GM21576 (cell line): ENCODE measurements at regions not wholly inside any gene's neighbourhood (a gene's known extent, or its start where the extent isn't known, plus 50 kb on each side); places are given as distances from the start of the nearest gene placed in this dataset.
A peak's percentile ranks its signal among the peaks of the same experiment; 100 is the strongest.

Experiments
- ATAC-seq: cut with Tn5 transposase; IDR thresholded peaks from one replicate; pipeline ENCODE4 v1.9.1; 2021; ENCODE audit warnings: mild to moderate bottlenecking, moderate library complexity; ENCODE audit not compliant: unreplicated experiment

GRCh38 chr16:73614131-73614530 lies 566.2 kb upstream of the ZFHX3 start:
- ATAC-seq = no peak

DNA sequence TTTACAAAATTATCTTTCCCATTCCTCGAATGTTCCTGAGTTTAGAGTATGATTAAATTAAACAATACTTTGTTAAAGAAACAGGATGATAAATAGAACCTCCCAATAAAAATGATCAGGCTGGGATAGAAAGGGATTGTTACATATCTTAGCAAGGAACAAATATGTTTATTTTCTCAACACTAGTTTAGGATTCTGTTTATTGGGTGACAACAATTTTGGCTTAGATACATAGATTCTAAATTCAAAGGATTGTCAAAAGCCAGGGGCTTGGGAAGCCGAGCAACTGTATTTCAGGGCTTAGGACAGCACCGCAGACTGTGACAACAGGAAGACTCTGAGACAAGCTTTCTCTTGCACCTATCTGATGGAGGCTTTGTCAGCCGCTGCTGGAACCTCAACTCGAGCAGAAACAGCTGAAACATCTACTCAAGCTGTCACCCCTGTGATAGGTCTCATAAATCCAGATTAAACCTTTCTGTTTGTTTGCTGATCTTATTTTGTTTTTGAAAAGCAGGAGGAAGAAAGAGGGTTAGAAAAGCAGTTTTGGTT lies 562.8 kb upstream of the ZFHX3 start:
- ATAC-seq = no peak

DNA sequence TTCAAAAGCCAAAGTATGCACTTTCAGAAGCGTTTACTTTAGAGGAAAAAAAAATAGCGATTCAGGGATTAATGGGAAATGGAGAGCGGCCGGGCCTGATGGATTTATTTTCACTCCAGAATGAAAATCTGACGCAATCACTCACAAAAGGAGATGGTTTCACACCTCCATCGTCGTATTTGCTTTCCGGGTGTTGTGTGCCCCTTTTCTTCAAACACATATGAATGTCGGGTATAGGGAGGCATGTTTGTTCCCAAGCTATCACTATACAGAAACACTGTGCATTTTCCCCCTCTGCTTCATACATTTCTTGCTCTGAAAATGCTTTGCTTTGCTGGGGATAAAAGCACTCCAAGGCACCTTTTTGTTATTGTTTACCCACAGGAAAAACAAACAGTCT lies 562.2 kb upstream of the ZFHX3 start:
- ATAC-seq = no peak

DNA sequence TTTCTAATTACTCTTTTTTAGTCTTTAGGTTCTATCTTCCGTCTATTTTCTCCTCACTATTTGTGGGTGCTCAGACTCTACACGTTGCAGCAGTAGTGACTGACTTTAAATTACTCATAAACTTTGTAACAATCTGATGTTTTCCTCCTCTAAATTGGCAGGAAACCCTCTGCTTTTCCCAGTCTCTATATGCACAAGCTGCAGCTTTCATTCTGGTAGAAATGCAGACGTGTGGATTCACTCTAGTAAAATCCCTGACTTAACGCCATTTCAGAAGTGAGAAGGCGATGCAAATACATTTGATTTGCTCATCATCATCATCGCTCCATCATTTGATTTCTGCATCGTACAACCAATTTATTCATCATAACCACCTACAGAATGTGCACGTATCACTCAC lies 561.0 kb upstream of the ZFHX3 start:
- no peak for ATAC-seq

- no peak for ATAC-seq
Observed at GRCh38 chr16:73605309-73605708, 557.4 kb upstream of the ZFHX3 start.

DNA sequence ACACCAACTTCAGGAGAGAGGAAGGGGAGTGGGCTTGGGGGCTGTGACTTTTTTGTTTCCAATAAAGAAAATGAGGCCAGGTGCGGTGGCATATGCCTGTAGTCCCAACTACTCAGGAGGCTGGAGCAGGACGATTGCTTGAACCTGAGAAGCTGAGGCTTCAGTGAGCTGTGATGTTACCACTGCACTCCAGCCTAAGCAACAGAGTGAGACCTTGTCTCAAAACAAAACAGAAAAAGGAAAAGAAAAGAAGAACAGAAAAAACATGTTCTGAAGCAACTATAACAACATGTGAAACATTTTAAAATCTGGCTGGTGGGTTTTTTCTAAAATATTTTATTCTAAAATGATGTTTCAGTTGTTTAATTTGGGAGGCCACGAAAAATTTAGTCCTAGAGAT lies 554.0 kb upstream of the ZFHX3 start:
- peak; percentile 93 for ATAC-seq

DNA sequence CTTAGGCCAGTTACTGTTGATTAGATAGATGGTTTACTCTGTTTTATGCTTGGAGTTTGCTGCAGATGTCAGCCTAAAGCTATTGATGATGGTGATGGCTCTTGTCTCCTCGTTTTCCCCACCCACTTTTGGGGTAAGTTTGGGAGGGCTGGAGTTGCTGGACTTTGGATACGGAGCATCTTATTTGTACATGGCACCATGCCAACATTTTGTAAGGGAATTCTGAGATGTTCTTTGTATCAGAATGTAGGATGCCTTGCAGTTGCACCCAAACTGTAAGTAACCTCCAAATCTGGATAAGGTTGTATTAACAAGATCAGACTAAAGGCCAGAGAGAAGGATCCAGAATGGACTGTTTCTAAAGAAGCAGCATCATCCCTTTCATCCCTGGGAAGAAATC lies 551.9 kb upstream of the ZFHX3 start:
- no peak for ATAC-seq

GRCh38 chr16:73599351-73599750 lies 551.4 kb upstream of the ZFHX3 start:
- ATAC-seq = no peak

GRCh38 chr16:73584157-73584556 lies 536.2 kb upstream of the ZFHX3 start:
- no peak for ATAC-seq

- no peak for ATAC-seq
Observed at GRCh38 chr16:73572135-73572828, 524.4 kb upstream of the ZFHX3 start.

DNA sequence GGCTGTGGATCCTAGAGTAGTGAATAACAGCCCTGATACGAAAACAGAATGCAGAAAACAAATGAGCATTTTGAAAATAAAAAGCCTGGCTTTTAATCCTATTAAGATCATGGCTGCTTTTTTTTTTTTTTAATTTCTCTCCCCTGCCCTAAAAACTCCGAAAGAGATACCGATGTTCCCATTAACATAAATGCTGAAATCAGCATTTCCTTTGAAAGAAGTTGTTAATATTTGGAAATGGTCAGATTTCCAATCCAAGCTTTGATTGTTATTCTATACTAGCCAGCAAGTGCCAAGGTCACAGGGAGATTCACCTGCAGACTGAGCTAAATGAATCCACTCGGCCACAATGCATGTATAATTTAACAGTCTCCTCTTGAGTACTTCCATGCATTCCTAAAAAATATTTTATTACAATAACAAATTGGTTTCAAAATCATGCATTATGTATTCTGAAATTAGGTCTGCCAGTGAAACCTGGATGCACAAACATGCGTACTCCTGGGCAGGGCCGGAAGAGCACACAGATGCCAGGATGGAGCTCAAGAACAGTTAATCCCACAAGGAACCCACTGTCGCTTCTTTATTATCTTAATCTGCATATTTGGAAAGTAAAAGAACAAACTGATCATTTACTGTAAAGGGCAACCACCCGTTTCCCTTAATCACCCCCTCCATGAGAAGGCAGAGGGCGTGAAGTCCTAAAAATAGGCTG lies 521.5 kb upstream of the ZFHX3 start:
- no peak for ATAC-seq

- ATAC-seq = no peak
Observed at GRCh38 chr16:73568769-73569168, 520.8 kb upstream of the ZFHX3 start.

- ATAC-seq = no peak
Observed at GRCh38 chr16:73565925-73566324, 518.0 kb upstream of the ZFHX3 start.

- ATAC-seq = no peak
Observed at GRCh38 chr16:73565263-73565662, 517.3 kb upstream of the ZFHX3 start.

- no peak for ATAC-seq
Observed at GRCh38 chr16:73563709-73564108, 515.8 kb upstream of the ZFHX3 start.

DNA sequence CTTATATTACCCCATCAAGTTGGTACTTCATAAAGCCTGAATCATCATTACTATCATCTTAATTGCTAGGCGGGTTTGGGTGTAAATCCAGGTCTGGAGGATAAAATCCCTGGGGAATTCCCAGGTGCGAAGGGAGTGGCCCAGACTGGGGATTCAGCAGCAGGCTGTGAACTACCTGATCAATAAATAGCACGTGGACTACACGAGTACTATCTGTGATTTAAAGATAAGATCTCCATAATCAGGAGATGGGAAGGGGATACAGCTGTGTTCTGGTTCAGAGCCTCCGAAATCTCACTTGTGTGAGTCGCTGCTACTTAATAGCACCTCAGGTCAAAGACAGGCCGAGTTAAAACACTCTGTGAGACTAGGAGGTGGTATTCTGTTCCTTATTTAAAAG lies 512.6 kb upstream of the ZFHX3 start:
- ATAC-seq = no peak

DNA sequence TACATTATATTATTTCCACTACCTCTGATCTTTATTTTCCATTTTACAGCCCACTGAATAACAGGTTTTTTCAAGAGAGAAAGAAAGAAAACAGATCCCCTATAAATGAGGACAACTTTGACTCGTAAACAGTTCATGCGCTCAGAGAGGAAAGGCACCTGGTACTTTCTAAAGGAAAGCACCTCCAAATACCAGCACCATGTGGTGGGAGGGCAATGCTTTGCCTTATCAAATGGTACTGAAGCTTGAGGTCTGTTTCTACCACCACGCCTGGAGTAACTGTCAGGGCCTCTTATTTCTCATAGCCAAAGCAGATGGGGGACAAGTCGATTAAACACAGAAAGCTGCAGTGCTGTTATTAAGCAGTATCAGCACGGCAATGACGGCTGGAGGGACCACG lies 510.3 kb upstream of the ZFHX3 start:
- ATAC-seq = no peak

- no peak for ATAC-seq
Observed at GRCh38 chr16:73553941-73554660, 506.2 kb upstream of the ZFHX3 start.

DNA sequence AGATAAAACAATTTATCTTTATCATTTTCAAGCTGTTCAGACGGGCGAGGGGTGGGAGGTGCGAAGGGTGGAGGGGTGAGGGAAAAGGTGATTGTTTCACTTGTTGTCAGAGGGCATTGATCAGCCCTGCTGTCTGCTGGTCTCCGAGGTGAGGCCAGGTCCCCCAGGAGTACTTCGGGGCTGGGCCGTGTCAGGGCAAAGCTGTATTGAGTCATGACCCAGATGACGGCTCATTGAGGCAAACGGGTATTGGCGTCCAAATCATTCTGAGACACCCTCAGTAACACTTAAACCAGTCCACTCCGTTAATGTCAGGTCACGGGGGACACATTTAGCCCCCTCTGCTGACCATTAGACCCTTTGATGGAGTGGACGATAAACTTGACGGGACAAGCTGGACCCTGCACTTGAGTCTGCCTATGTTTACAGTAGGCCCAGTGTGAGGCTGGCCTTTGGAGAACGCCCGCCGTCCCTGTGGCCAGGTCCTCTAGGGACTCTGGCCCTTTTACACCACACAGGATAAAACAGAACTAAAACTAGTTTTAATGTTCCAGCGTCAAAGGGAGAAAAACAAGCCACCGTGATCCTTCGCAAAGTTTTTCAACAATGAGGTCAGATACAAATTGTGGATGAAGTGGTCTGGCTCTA lies 502.2 kb upstream of the ZFHX3 start:
- ATAC-seq = no peak

- no peak for ATAC-seq
Observed at GRCh38 chr16:73547552-73548403, 499.9 kb upstream of the ZFHX3 start.
